Breast epithelium (tissue), 3 donors: ENCODE measurements at regions not wholly inside any gene's neighbourhood (a gene's known extent, or its start where the extent isn't known, plus 50 kb on each side); places are given as distances from the start of the nearest gene placed in this dataset.

Experiments used
- POLR2A ChIP-seq: fragments of 450-650 bp; IDR thresholded peaks from one replicate; pipeline ENCODE4 v1.6.1; 2016; ENCODE audit warnings: antibody characterized with exemption, mild to moderate bottlenecking, moderate library complexity
- POLR2AphosphoS5 ChIP-seq, 3 donors: sonication (generic); formaldehyde crosslinking; IDR thresholded peaks; one replicate each; pipeline ENCODE4 v1.6.1; 2017; ENCODE audit warnings: antibody characterized with exemption in 3 of 3
- TF ChIP-seq, protein P1 (sequence below), 3 donors: fragments of 450-650 bp; IDR thresholded peaks; one replicate each; pipeline ENCODE4 v1.5.1; 2016 to 2017; ENCODE audit warnings: antibody characterized with exemption in 3 of 3, mild to moderate bottlenecking in 3 of 3, moderate library complexity in 3 of 3

- TF ChIP-seq, protein P1, sequence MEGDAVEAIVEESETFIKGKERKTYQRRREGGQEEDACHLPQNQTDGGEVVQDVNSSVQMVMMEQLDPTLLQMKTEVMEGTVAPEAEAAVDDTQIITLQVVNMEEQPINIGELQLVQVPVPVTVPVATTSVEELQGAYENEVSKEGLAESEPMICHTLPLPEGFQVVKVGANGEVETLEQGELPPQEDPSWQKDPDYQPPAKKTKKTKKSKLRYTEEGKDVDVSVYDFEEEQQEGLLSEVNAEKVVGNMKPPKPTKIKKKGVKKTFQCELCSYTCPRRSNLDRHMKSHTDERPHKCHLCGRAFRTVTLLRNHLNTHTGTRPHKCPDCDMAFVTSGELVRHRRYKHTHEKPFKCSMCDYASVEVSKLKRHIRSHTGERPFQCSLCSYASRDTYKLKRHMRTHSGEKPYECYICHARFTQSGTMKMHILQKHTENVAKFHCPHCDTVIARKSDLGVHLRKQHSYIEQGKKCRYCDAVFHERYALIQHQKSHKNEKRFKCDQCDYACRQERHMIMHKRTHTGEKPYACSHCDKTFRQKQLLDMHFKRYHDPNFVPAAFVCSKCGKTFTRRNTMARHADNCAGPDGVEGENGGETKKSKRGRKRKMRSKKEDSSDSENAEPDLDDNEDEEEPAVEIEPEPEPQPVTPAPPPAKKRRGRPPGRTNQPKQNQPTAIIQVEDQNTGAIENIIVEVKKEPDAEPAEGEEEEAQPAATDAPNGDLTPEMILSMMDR (IDR thresholded peaks at IDR 0.05): no peak
- no peak for TF ChIP-seq POLR2AphosphoS5 (IDR thresholded peaks at IDR 0.05)
- TF ChIP-seq POLR2A: no peak
Measured at GRCh38 chr4:84264652-84265051, 234.4 kb downstream of the NKX6-1 start.
